Testis (tissue), 2 donors: ENCODE measurements at regions not wholly inside any gene's neighbourhood (a gene's known extent, or its start where the extent isn't known, plus 50 kb on each side); places are given as distances from the start of the nearest gene placed in this dataset.

ENCODE experiments used
- DNase-seq: peaks from one replicate; pipeline ENCODE4 v3.0.0-alpha.2; 2019
- H3K27ac ChIP-seq, 2 donors: fragments of 200-600 bp; sonication (generic); one replicate each; pipeline ENCODE4 v1.5.1; 2019
- H3K27me3 ChIP-seq: fragments of 200-600 bp; sonication (generic); one replicate; pipeline ENCODE4 v1.5.1; 2019
- H3K36me3 ChIP-seq: fragments of 200-600 bp; sonication (generic); one replicate; pipeline ENCODE4 v1.5.1; 2017; ENCODE audit warnings: low read depth; ENCODE audit errors: missing control alignments
- H3K4me1 ChIP-seq: fragments of 200-600 bp; sonication (generic); one replicate; pipeline ENCODE4 v1.5.1; 2019
- H3K4me3 ChIP-seq, 2 donors: fragments of 200-600 bp; sonication (generic); one replicate each; pipeline ENCODE4 v1.5.1; 2017 to 2019
- H3K9me3 ChIP-seq: fragments of 200-600 bp; sonication (generic); one replicate; pipeline ENCODE4 v1.5.1; 2017
- CTCF ChIP-seq, 3 experiments: fragments of 450-650 bp in 2 of 3; fragments of 200-600 bp in 1 of 3; sonication (generic) in 1 of 3; IDR thresholded peaks; one replicate each; pipeline ENCODE4 v1.5.1; 2016 to 2019; ENCODE audit warnings: antibody characterized with exemption in 3 of 3, mild to moderate bottlenecking in 2 of 3, moderate library complexity in 1 of 3
- POLR2A ChIP-seq: fragments of 450-650 bp; IDR thresholded peaks from one replicate; pipeline ENCODE4 v1.6.1; 2017; ENCODE audit warnings: antibody characterized with exemption, mild to moderate bottlenecking, moderate library complexity
- WGBS, 2 donors: methylation state at CpG; one replicate each; pipeline ENCODE4 v1.1.5; 2018; 5-methylcytosine and 5-hydroxymethylcytosine counted together
- intact Hi-C: fragments of 100-400 bp; cut with DNase I; formaldehyde crosslinking; loops from one replicate; pipeline ENCODE4 v1.15.1; 2023; ENCODE audit warnings: low total_unique reads

DNA sequence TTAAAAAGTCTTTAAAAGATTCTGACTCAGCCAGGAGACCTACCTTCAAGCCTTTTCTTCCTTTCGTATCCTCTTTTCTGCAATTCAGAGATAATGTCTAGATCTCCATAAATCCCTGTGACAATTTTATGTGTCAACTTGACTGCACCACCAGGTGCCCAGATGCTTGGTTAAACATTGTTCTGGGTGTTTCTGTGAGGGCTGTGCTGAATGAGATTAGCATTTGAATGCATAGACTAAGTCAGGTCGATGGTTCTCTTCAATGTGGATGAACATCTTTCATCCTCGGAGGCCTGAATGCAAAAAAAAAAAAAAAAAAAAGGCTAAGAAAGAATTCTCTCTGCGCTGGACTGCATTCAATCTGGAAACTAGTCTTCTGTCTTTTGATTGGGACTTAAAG is 1082.7 kb downstream of the NLGN4X start:
- Histone ChIP-seq H3K9me3 (no peaks in the 10 kb centered on the region), H3K27me3 (no peaks in the 10 kb centered on the region), H3K27ac (no peak overlapping the region), H3K4me1 (no peaks in the 10 kb centered on the region), H3K4me3 (no peak overlapping the region), H3K36me3 (no peaks in the 10 kb centered on the region)
- WGBS, 2 donors, result 74 to 81% methylated on average over 4 of the region's 4 CpGs
- TF ChIP-seq POLR2A, result no peak
- no peak for TF ChIP-seq CTCF (IDR thresholded peaks at IDR 0.05)
- no peak for DNase-seq
- intact Hi-C loops, result no loop called here

GRCh38 chrX:5142644-5143043 is 1086.0 kb downstream of the NLGN4X start:
- intact Hi-C loops, result no loop called here
- Histone ChIP-seq H3K9me3 (no peaks in the 10 kb centered on the region), H3K4me1 (no peaks in the 10 kb centered on the region), H3K27me3 (no peaks in the 10 kb centered on the region), H3K27ac (no peak overlapping the region), H3K4me3 (no peak overlapping the region), H3K36me3 (no peaks in the 10 kb centered on the region)
- WGBS, 2 donors, result 90 to 96% methylated on average over 7 of the region's 7 CpGs
- TF ChIP-seq CTCF (IDR thresholded peaks at IDR 0.05) (no peak), POLR2A (no peak)
- no peak for DNase-seq

GRCh38 chrX:5122181-5122678 is 1106.4 kb downstream of the NLGN4X start:
- 55 to 63% methylated on average over 4 of the region's 4 CpGs for WGBS, 2 donors

GRCh38 chrX:5117816-5118215 is 1110.9 kb downstream of the NLGN4X start:
- H3K36me3 ChIP-seq, result no peaks in the 10 kb centered on the region
- no peaks in the 10 kb centered on the region for H3K4me1 ChIP-seq
- H3K27me3 ChIP-seq, result no peaks in the 10 kb centered on the region
- intact Hi-C loops, result no loop called here
- no peak for DNase-seq
- H3K4me3 ChIP-seq, result no peak overlapping the region
- TF ChIP-seq CTCF (IDR thresholded peaks at IDR 0.05) (no peak), POLR2A (no peak)
- 93 to 95% methylated on average over 4 of the region's 4 CpGs for WGBS, 2 donors
- H3K27ac ChIP-seq, result no peak overlapping the region
- H3K9me3 ChIP-seq, result no peaks in the 10 kb centered on the region

More at GRCh38 chrX:5122181-5122678, 1106.4 kb downstream of the NLGN4X start:
- DNase-seq, result no peak
- Histone ChIP-seq H3K4me3 (no peak overlapping the region), H3K9me3 (no peaks in the 10 kb centered on the region), H3K36me3 (no peaks in the 10 kb centered on the region), H3K27ac (no peak overlapping the region), H3K27me3 (no peaks in the 10 kb centered on the region), H3K4me1 (no peaks in the 10 kb centered on the region)
- no peak for TF ChIP-seq CTCF (IDR thresholded peaks at IDR 0.05)
- TF ChIP-seq POLR2A, result no peak
- intact Hi-C loops, result no loop called here

GRCh38 chrX:5113128-5113527 is 1115.5 kb downstream of the NLGN4X start:
- Histone ChIP-seq H3K9me3 (no peaks in the 10 kb centered on the region), H3K4me1 (no peaks in the 10 kb centered on the region), H3K27me3 (no peaks in the 10 kb centered on the region), H3K4me3 (no peak overlapping the region), H3K27ac (no peak overlapping the region), H3K36me3 (no peaks in the 10 kb centered on the region)
- 60 to 68% methylated on average over 6 of the region's 6 CpGs for WGBS, 2 donors
- TF ChIP-seq CTCF (IDR thresholded peaks at IDR 0.05) (no peak), POLR2A (no peak)
- no peak for DNase-seq
- intact Hi-C loops, result no loop called here
